Ectodermal cell (in vitro differentiated cells): ENCODE measurements at regions not wholly inside any gene's neighbourhood (a gene's known extent, or its start where the extent isn't known, plus 50 kb on each side); places are given as distances from the start of the nearest gene placed in this dataset.
A peak's percentile ranks its signal among the peaks of the same experiment; 100 is the strongest.
"Not testable (repeated sequence)": the region's sequence is repeated elsewhere in the genome, so short reads cannot be mapped to it uniquely, and the experiment has no call there.

Experiments
- H3K27ac ChIP-seq: 2 replicates; pipeline ENCODE4 v1.7.0; 2013; ENCODE audit warnings: mild to moderate bottlenecking, low read depth, low read length; ENCODE audit not compliant: insufficient read depth, poor library complexity, severe bottlenecking
- H3K27me3 ChIP-seq: 2 replicates; pipeline ENCODE4 v1.7.0; 2013; ENCODE audit warnings: mild to moderate bottlenecking, low read length; ENCODE audit not compliant: insufficient read depth, control insufficient read depth, poor library complexity, severe bottlenecking
- H3K36me3 ChIP-seq: one replicate; pipeline ENCODE4 v1.7.0; 2013; ENCODE audit warnings: low read length; ENCODE audit not compliant: control insufficient read depth, insufficient read depth
- H3K4me1 ChIP-seq: one replicate; pipeline ENCODE4 v1.7.0; 2013; ENCODE audit warnings: low read length; ENCODE audit not compliant: control insufficient read depth, insufficient read depth
- H3K4me3 ChIP-seq: 2 replicates; pipeline ENCODE4 v1.7.0; 2013; ENCODE audit warnings: low read depth, low read length, control low read depth; ENCODE audit not compliant: insufficient read depth
- H3K9me3 ChIP-seq: 2 replicates; pipeline ENCODE4 v1.7.0; 2013; ENCODE audit warnings: mild to moderate bottlenecking, low read length, moderate library complexity; ENCODE audit not compliant: control insufficient read depth
- WGBS, 2 experiments: methylation state at CpG; one replicate each; pipeline ENCODE4 v1.1.7; 2013; ENCODE audit warnings: missing lambda C conversion rate in 2 of 2; 5-methylcytosine and 5-hydroxymethylcytosine counted together

GRCh38 chr16:27600381-27600780 lies 50.4 kb downstream of the KATNIP start:
- Histone ChIP-seq H3K27ac (peak overlapping the region; percentile 36), H3K27me3 (no peaks in the 10 kb centered on the region), H3K36me3 (no peaks in the 10 kb centered on the region), H3K4me1 (peaks cover 13% of the 10 kb centered on the region), H3K4me3 (no peak overlapping the region), H3K9me3 (no peaks in the 10 kb centered on the region)
- WGBS, 2 experiments: 12 to 16% methylated on average over 6 of the region's 6 CpGs

- Histone ChIP-seq H3K27me3 (no peaks in the 10 kb centered on the region), H3K36me3 (no peaks in the 10 kb centered on the region), H3K4me3 (no peak overlapping the region), H3K4me1 (peaks cover 13% of the 10 kb centered on the region), H3K27ac (peak overlapping the region; percentile 2), H3K9me3 (no peaks in the 10 kb centered on the region)
- WGBS, 2 experiments: 89 to 91% methylated on average over 4 of the region's 4 CpGs
These were observed 52.2 kb downstream of the KATNIP start for GRCh38 chr16:27602103-27602502.

DNA sequence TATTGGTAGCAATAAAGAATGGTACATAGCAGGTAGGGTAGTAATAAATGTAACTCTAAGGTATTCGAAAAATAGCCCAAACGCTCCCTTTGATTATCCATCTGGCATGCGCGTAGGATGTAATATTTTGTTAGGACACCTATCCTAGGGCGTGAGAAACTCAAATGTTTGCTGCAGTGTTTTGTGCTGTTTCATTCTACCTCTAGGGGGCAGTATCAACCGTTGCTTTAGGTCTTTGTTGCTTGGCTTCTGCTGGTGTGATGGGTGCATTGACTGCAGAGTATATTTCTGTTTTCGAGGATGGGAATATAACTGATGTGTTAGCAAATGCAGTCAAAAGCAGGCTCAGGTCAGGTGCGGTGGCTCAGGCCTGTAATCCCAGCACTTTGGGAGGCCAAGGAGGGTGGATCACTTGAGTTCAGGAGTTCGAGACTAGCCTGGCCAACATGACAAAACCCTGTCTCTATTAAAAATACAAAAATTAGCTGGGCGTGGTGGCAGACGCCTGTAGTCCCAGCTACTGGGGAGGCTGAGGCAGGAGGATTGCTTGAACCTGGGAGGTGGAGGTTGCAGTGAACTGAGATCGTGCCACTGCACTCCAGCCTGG lies 55.7 kb downstream of the KATNIP start:
- not testable (repeated sequence) for H3K36me3 ChIP-seq, H3K27me3 ChIP-seq, H3K4me3 ChIP-seq, H3K4me1 ChIP-seq, H3K27ac ChIP-seq, H3K9me3 ChIP-seq
- 68 to 69% methylated on average over 12 of the region's 12 CpGs for WGBS, 2 experiments

- WGBS, 2 experiments: 95 to 97% methylated on average over 5 of the region's 5 CpGs
These were observed 61.4 kb downstream of the KATNIP start for GRCh38 chr16:27611340-27611739.

GRCh38 chr16:27613238-27613791 lies 63.4 kb downstream of the KATNIP start:
- Histone ChIP-seq H3K4me3 (no peak overlapping the region), H3K9me3 (no peaks in the 10 kb centered on the region), H3K4me1 (no peaks in the 10 kb centered on the region), H3K27ac (no peak overlapping the region), H3K27me3 (no peaks in the 10 kb centered on the region), H3K36me3 (no peaks in the 10 kb centered on the region)
- whole genome bisulfite sequencing, 2 experiments: 93 to 95% methylated on average over 8 of the region's 8 CpGs

More at GRCh38 chr16:27611340-27611739, 61.4 kb downstream of the KATNIP start:
- Histone ChIP-seq H3K36me3 (no peaks in the 10 kb centered on the region), H3K9me3 (no peaks in the 10 kb centered on the region), H3K4me1 (no peaks in the 10 kb centered on the region), H3K4me3 (no peak overlapping the region), H3K27me3 (no peaks in the 10 kb centered on the region), H3K27ac (no peak overlapping the region)

- no peaks in the 10 kb centered on the region for H3K9me3 ChIP-seq
- H3K4me3 ChIP-seq: no peak overlapping the region
- H3K27me3 ChIP-seq: no peaks in the 10 kb centered on the region
- WGBS, 2 experiments: 94 to 95% methylated on average over 4 of the region's 4 CpGs
- no peak overlapping the region for H3K27ac ChIP-seq
- no peaks in the 10 kb centered on the region for H3K36me3 ChIP-seq
- no peaks in the 10 kb centered on the region for H3K4me1 ChIP-seq
These were observed 67.7 kb downstream of the KATNIP start for GRCh38 chr16:27617665-27618064.

- H3K27ac ChIP-seq: no peak overlapping the region
- no peaks in the 10 kb centered on the region for H3K4me1 ChIP-seq
- no peaks in the 10 kb centered on the region for H3K36me3 ChIP-seq
- H3K27me3 ChIP-seq: no peaks in the 10 kb centered on the region
- no peak overlapping the region for H3K4me3 ChIP-seq
- H3K9me3 ChIP-seq: no peaks in the 10 kb centered on the region
- WGBS, 2 experiments: 93% methylated on average over 15 of the region's 15 CpGs
These were observed 68.2 kb downstream of the KATNIP start for GRCh38 chr16:27618165-27618564.

GRCh38 chr16:27618606-27619327 lies 68.8 kb downstream of the KATNIP start:
- no peak overlapping the region for H3K27ac ChIP-seq
- H3K4me1 ChIP-seq: no peaks in the 10 kb centered on the region
- no peaks in the 10 kb centered on the region for H3K9me3 ChIP-seq
- no peaks in the 10 kb centered on the region for H3K36me3 ChIP-seq
- no peaks in the 10 kb centered on the region for H3K27me3 ChIP-seq
- H3K4me3 ChIP-seq: no peak overlapping the region
- 90 to 91% methylated on average over 7 of the region's 7 CpGs for WGBS, 2 experiments

GRCh38 chr16:27620541-27620940 lies 70.6 kb downstream of the KATNIP start:
- no peaks in the 10 kb centered on the region for H3K9me3 ChIP-seq
- H3K4me1 ChIP-seq: no peaks in the 10 kb centered on the region
- no peaks in the 10 kb centered on the region for H3K27me3 ChIP-seq
- no peak overlapping the region for H3K4me3 ChIP-seq
- 77% methylated on average over 4 of the region's 4 CpGs for WGBS, 2 experiments
- no peak overlapping the region for H3K27ac ChIP-seq
- H3K36me3 ChIP-seq: no peaks in the 10 kb centered on the region

- Histone ChIP-seq H3K36me3 (no peaks in the 10 kb centered on the region), H3K27ac (no peak overlapping the region), H3K27me3 (no peaks in the 10 kb centered on the region), H3K4me1 (peaks cover 12% of the 10 kb centered on the region), H3K4me3 (no peak overlapping the region), H3K9me3 (no peaks in the 10 kb centered on the region)
- 91 to 97% methylated on average over 12 of the region's 12 CpGs for WGBS, 2 experiments
These were observed 74.5 kb downstream of the KATNIP start for GRCh38 chr16:27624154-27625049.
